ENCODE measurements at regions not wholly inside any gene's neighbourhood (a gene's known extent, or its start where the extent isn't known, plus 50 kb on each side); places are given as distances from the start of the nearest gene placed in this dataset.

- no peaks in the 10 kb centered on the region for H3K9me3 ChIP-seq
- TF ChIP-seq CTCF (IDR thresholded peaks at IDR 0.05) = no peak
- no peak for TF ChIP-seq POLR2A (IDR thresholded peaks at IDR 0.05)
- no peak for TF ChIP-seq EP300 (IDR thresholded peaks at IDR 0.05)
- TF ChIP-seq POLR2AphosphoS5 (IDR thresholded peaks at IDR 0.05) = no peak
- H3K27me3 ChIP-seq = no peaks in the 10 kb centered on the region
- no peaks in the 10 kb centered on the region for H3K36me3 ChIP-seq
- H3K4me3 ChIP-seq = no peak overlapping the region
- peak in 1 of 2 donors; percentile 30 for DNase-seq
- WGBS, 5 donors = 60 to 76% (median 62%) methylated on average over 6 of the region's 6 CpGs
- peak overlapping the region; percentile 6 to 85 (median 66) for H3K27ac ChIP-seq
- intact Hi-C loops (cut with DNase I; ENCODE audit: low total_unique reads) = no loop called here
- peaks cover 10 to 68% (median 31%) of the 10 kb centered on the region in 4 donors for H3K4me1 ChIP-seq
Observed at GRCh38 chr5:60520451-60521227, 179.3 kb downstream of the DEPDC1B start.

GRCh38 chr5:60519372-60519771 is 180.6 kb downstream of the DEPDC1B start:
- DNase-seq = peak in 1 of 2 donors; percentile 28
- intact Hi-C loops (cut with DNase I; ENCODE audit: low total_unique reads) = no loop called here
- 10 to 27% (median 18%) methylated on average over 1 of the region's 1 CpG for WGBS, 5 donors
- Histone ChIP-seq H3K4me1 (peaks cover 10 to 68% (median 31%) of the 10 kb centered on the region in 4 donors), H3K4me3 (no peak overlapping the region), H3K36me3 (no peaks in the 10 kb centered on the region), H3K27ac (peak overlapping the region in 4 of 5 donors; percentile 62 to 85 (median 68)), H3K9me3 (no peaks in the 10 kb centered on the region), H3K27me3 (no peaks in the 10 kb centered on the region)
- TF ChIP-seq POLR2AphosphoS5 (IDR thresholded peaks at IDR 0.05) (peak in 2 of 3 donors; percentile 38 to 63), EP300 (IDR thresholded peaks at IDR 0.05) (no peak), POLR2A (IDR thresholded peaks at IDR 0.05) (no peak), CTCF (IDR thresholded peaks at IDR 0.05) (no peak)

- intact Hi-C loops (cut with DNase I; ENCODE audit: low total_unique reads) = no loop called here
- Histone ChIP-seq H3K9me3 (no peaks in the 10 kb centered on the region), H3K27me3 (no peaks in the 10 kb centered on the region), H3K4me1 (peaks cover 10 to 67% (median 30%) of the 10 kb centered on the region in 4 donors), H3K27ac (peak overlapping the region in 4 of 5 donors; percentile 13 to 85 (median 55)), H3K4me3 (no peak overlapping the region), H3K36me3 (no peaks in the 10 kb centered on the region)
- no peak for DNase-seq
- TF ChIP-seq POLR2A (IDR thresholded peaks at IDR 0.05) (no peak), POLR2AphosphoS5 (IDR thresholded peaks at IDR 0.05) (no peak), EP300 (IDR thresholded peaks at IDR 0.05) (no peak), CTCF (IDR thresholded peaks at IDR 0.05) (no peak)
- 77 to 100% (median 92%) methylated on average over 2 to 3 of the region's 3 CpGs for WGBS, 5 donors
Observed at GRCh38 chr5:60517850-60518249, 182.1 kb downstream of the DEPDC1B start.

- intact Hi-C loops (cut with DNase I; ENCODE audit: low total_unique reads) = no loop called here
- H3K27ac ChIP-seq = peak overlapping the region in 1 of 5 donors; percentile 85
- H3K4me1 ChIP-seq = peaks cover 10 to 60% (median 27%) of the 10 kb centered on the region in 4 donors
- no peak overlapping the region for H3K4me3 ChIP-seq
- WGBS, 5 donors = 83 to 95% (median 93%) methylated on average over 3 to 8 of the region's 8 CpGs
- DNase-seq = no peak
- H3K27me3 ChIP-seq = no peaks in the 10 kb centered on the region
- TF ChIP-seq CTCF (IDR thresholded peaks at IDR 0.05) = no peak
- no peaks in the 10 kb centered on the region for H3K9me3 ChIP-seq
- H3K36me3 ChIP-seq = no peaks in the 10 kb centered on the region
Observed at GRCh38 chr5:60517094-60517694, 182.8 kb downstream of the DEPDC1B start.
